ENCODE measurements at regions not wholly inside any gene's neighbourhood (a gene's known extent, or its start where the extent isn't known, plus 50 kb on each side); places are given as distances from the start of the nearest gene placed in this dataset.

- Histone ChIP-seq H3K27me3 (replicated peaks; ENCODE audit: control insufficient read depth, insufficient read depth, low read length) (no peaks in the 10 kb centered on the region), H3K36me3 (ENCODE audit: control insufficient read depth, insufficient read depth, low read length) (no peaks in the 10 kb centered on the region), H3K4me3 (replicated peaks; ENCODE audit: low read depth, low read length) (no peak overlapping the region)
- TF ChIP-seq CTCF (IDR thresholded peaks at IDR 0.05; ENCODE audit: insufficient read depth, low read length, poor library complexity, severe bottlenecking) = no peak
- DNase-seq (ENCODE audit: extremely low read depth, insufficient read length) = no peak
These were observed 88.4 kb upstream of the NKX1-1 start for GRCh38 chr4:1494416-1495315.

- Histone ChIP-seq H3K4me3 (replicated peaks; ENCODE audit: low read depth, low read length) (no peak overlapping the region), H3K36me3 (ENCODE audit: control insufficient read depth, insufficient read depth, low read length) (no peaks in the 10 kb centered on the region), H3K27me3 (replicated peaks; ENCODE audit: control insufficient read depth, insufficient read depth, low read length) (no peaks in the 10 kb centered on the region)
- TF ChIP-seq CTCF (IDR thresholded peaks at IDR 0.05; ENCODE audit: insufficient read depth, low read length, poor library complexity, severe bottlenecking) = no peak
- no peak for DNase-seq (ENCODE audit: extremely low read depth, insufficient read length)
These were observed 87.5 kb upstream of the NKX1-1 start for GRCh38 chr4:1493540-1494287.

- no peak for DNase-seq (ENCODE audit: extremely low read depth, insufficient read length)
- H3K36me3 ChIP-seq (ENCODE audit: control insufficient read depth, insufficient read depth, low read length) = no peaks in the 10 kb centered on the region
- no peak overlapping the region for H3K4me3 ChIP-seq (replicated peaks; ENCODE audit: low read depth, low read length)
- TF ChIP-seq CTCF (IDR thresholded peaks at IDR 0.05; ENCODE audit: insufficient read depth, low read length, poor library complexity, severe bottlenecking) = no peak
- no peaks in the 10 kb centered on the region for H3K27me3 ChIP-seq (replicated peaks; ENCODE audit: control insufficient read depth, insufficient read depth, low read length)
These were observed 86.7 kb upstream of the NKX1-1 start for GRCh38 chr4:1492651-1493539.

- no peaks in the 10 kb centered on the region for H3K27me3 ChIP-seq (replicated peaks; ENCODE audit: control insufficient read depth, insufficient read depth, low read length)
- no peak for DNase-seq (ENCODE audit: extremely low read depth, insufficient read length)
- no peak overlapping the region for H3K4me3 ChIP-seq (replicated peaks; ENCODE audit: low read depth, low read length)
- TF ChIP-seq CTCF (IDR thresholded peaks at IDR 0.05; ENCODE audit: insufficient read depth, low read length, poor library complexity, severe bottlenecking) = no peak
- no peaks in the 10 kb centered on the region for H3K36me3 ChIP-seq (ENCODE audit: control insufficient read depth, insufficient read depth, low read length)
These were observed 85.9 kb upstream of the NKX1-1 start for GRCh38 chr4:1492142-1492457.

GRCh38 chr4:1491328-1492141 is 85.3 kb upstream of the NKX1-1 start:
- no peak overlapping the region for H3K4me3 ChIP-seq (replicated peaks; ENCODE audit: low read depth, low read length)
- no peaks in the 10 kb centered on the region for H3K36me3 ChIP-seq (ENCODE audit: control insufficient read depth, insufficient read depth, low read length)
- TF ChIP-seq CTCF (IDR thresholded peaks at IDR 0.05; ENCODE audit: insufficient read depth, low read length, poor library complexity, severe bottlenecking) = no peak
- DNase-seq (ENCODE audit: extremely low read depth, insufficient read length) = no peak
- H3K27me3 ChIP-seq (replicated peaks; ENCODE audit: control insufficient read depth, insufficient read depth, low read length) = no peaks in the 10 kb centered on the region
